ENCODE measurements at regions not wholly inside any gene's neighbourhood (a gene's known extent, or its start where the extent isn't known, plus 50 kb on each side); places are given as distances from the start of the nearest gene placed in this dataset.

DNA sequence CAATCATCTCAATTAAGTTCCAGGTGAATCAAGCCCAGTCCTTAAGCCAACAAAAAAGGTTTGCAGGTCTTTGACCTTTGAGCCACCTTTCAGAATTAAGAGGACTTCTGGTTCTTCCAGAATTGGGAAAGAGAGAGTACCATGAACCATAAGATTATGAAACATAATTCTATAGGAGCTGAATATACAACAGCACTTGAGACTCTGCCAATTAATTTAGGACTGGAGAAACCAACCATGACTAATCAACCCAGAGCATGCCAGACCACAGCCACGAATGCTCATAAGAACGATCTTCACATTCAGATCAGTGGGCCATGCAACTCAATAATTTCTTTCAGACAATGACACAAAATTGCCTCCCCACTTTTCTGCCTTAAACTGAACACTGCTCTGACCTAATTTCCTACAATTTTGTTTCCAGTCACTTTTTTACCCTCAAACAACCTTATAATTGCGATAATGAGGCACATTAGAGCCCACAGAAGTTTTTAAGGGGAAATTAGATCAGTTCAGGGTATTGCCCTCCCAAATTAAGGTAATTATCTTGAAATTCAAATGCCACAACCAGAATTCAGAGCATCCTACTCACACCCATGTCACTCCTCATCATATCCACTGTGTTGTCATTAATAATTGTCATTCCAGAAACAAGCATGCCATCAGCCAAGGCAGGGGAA, 213.4 kb downstream of the ATPSCKMT start:
- TF ChIP-seq EP300 (IDR thresholded peaks at IDR 0.05) (no peak), POLR2A (IDR thresholded peaks at IDR 0.05) (no peak)
- TF ChIP-seq, protein P1, sequence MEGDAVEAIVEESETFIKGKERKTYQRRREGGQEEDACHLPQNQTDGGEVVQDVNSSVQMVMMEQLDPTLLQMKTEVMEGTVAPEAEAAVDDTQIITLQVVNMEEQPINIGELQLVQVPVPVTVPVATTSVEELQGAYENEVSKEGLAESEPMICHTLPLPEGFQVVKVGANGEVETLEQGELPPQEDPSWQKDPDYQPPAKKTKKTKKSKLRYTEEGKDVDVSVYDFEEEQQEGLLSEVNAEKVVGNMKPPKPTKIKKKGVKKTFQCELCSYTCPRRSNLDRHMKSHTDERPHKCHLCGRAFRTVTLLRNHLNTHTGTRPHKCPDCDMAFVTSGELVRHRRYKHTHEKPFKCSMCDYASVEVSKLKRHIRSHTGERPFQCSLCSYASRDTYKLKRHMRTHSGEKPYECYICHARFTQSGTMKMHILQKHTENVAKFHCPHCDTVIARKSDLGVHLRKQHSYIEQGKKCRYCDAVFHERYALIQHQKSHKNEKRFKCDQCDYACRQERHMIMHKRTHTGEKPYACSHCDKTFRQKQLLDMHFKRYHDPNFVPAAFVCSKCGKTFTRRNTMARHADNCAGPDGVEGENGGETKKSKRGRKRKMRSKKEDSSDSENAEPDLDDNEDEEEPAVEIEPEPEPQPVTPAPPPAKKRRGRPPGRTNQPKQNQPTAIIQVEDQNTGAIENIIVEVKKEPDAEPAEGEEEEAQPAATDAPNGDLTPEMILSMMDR (IDR thresholded peaks at IDR 0.05): no peak
- no peak for DNase-seq
- no peak overlapping the region for H3K4me3 ChIP-seq
- WGBS, 3 donors: 82 to 91% (median 83%) methylated on average over 3 of the region's 3 CpGs
- H3K4me1 ChIP-seq (ENCODE audit: insufficient read depth): no peaks in the 10 kb centered on the region
- no peaks in the 10 kb centered on the region for H3K36me3 ChIP-seq
- no peak overlapping the region for H3K27ac ChIP-seq
- H3K9me3 ChIP-seq: no peaks in the 10 kb centered on the region
- no peaks in the 10 kb centered on the region for H3K27me3 ChIP-seq
- intact Hi-C loops (cut with DNase I): no loop called here

- H3K9me3 ChIP-seq: no peaks in the 10 kb centered on the region
- intact Hi-C loops (cut with DNase I): no loop called here
- H3K36me3 ChIP-seq: no peaks in the 10 kb centered on the region
- TF ChIP-seq POLR2A (IDR thresholded peaks at IDR 0.05): no peak
- no peak for DNase-seq
- H3K4me1 ChIP-seq (ENCODE audit: insufficient read depth): no peaks in the 10 kb centered on the region
- no peaks in the 10 kb centered on the region for H3K27me3 ChIP-seq
- H3K4me3 ChIP-seq: no peak overlapping the region
- WGBS, 3 donors: 32 to 40% (median 39%) methylated on average over 8 of the region's 8 CpGs
- H3K27ac ChIP-seq: no peak overlapping the region
Observed at GRCh38 chr5:10034001-10034400, 215.7 kb downstream of the ATPSCKMT start.

- DNase-seq: no peak
- H3K27ac ChIP-seq: no peak overlapping the region
- H3K27me3 ChIP-seq: no peaks in the 10 kb centered on the region
- no peak overlapping the region for H3K4me3 ChIP-seq
- H3K4me1 ChIP-seq (ENCODE audit: insufficient read depth): no peaks in the 10 kb centered on the region
- WGBS, 3 donors: 86 to 94% (median 90%) methylated on average over 2 of the region's 2 CpGs
- TF ChIP-seq EP300 (IDR thresholded peaks at IDR 0.05) (no peak), POLR2A (IDR thresholded peaks at IDR 0.05) (no peak)
- TF ChIP-seq, protein P1 (IDR thresholded peaks at IDR 0.05): no peak
- no peaks in the 10 kb centered on the region for H3K9me3 ChIP-seq
- intact Hi-C loops (cut with DNase I): no loop called here
- no peaks in the 10 kb centered on the region for H3K36me3 ChIP-seq
Observed at GRCh38 chr5:10031817-10032216, 217.9 kb downstream of the ATPSCKMT start.

DNA sequence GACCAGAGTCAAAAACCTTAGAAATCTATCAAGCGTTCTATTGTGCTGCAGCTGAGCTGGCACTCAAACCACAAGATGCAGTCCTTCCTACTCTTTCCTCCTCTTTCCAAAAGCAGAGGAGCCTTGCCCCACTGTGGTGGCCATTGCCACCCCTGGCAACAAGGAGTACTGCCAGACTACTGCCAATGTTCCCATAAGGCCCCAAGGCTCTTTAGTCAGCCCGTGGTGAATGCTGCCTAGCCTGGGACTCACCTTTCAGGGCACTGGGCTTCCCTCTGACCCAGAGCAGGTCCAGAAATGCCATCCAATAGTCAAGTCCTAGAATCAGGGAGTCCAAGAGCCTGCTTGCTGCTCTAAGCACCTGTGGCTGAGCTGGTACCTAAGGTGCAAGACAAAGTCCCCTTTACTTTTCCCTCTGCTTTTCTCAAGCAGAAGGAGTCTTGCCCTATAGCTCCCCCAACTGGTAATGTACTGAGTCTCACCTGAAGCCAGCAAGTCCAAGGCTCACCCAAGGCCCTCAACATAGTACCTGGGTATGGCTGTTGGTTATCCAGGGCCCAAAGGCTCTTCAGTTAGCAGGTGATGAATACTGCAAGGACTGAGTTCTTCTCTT, 219.4 kb downstream of the ATPSCKMT start:
- WGBS, 3 donors: 70 to 79% (median 72%) methylated on average over 2 of the region's 2 CpGs

More for the DNA sequence above, 219.4 kb downstream of the ATPSCKMT start:
- no peaks in the 10 kb centered on the region for H3K36me3 ChIP-seq
- TF ChIP-seq, protein P1 (IDR thresholded peaks at IDR 0.05): no peak
- TF ChIP-seq EP300 (IDR thresholded peaks at IDR 0.05) (no peak), POLR2A (IDR thresholded peaks at IDR 0.05) (no peak)
- DNase-seq: no peak
- no peaks in the 10 kb centered on the region for H3K27me3 ChIP-seq
- no peaks in the 10 kb centered on the region for H3K9me3 ChIP-seq
- no peaks in the 10 kb centered on the region for H3K4me1 ChIP-seq (ENCODE audit: insufficient read depth)
- no peak overlapping the region for H3K27ac ChIP-seq
- no peak overlapping the region for H3K4me3 ChIP-seq
- intact Hi-C loops (cut with DNase I): no loop called here
